PC-9 (cell line): ENCODE measurements at regions not wholly inside any gene's neighbourhood (a gene's known extent, or its start where the extent isn't known, plus 50 kb on each side); places are given as distances from the start of the nearest gene placed in this dataset.

Source experiments
- BruUV-seq: library from RNA; stranded (reverse); fragments of 400-500 nt; replicated peaks from 2 replicates; lab custom pipeline; 2021; lab: Mats Ljungman, UMichigan
- CTCF ChIA-PET: fragments of 300-600 bp; sonication (Branson Sonifier 250); formaldehyde crosslinking; loops from one replicate; lab custom pipeline; 2022; ENCODE audit warnings: antibody characterized with exemption; lab: Charles Lee
- POLR2A ChIA-PET: fragments of 300-600 bp; sonication (Branson Sonifier 250); formaldehyde crosslinking; loops from one replicate; lab custom pipeline; 2022; ENCODE audit warnings: antibody characterized with exemption; ENCODE audit not compliant: unreplicated experiment; lab: Charles Lee
- DNase-seq, 2 experiments: peaks; one replicate each; pipeline versions ENCODE4 v3.0.0 to v3.0.0-alpha.2; 2015 to 2022; ENCODE audit warnings: mixed read lengths in 1 of 2
- H2AFZ ChIP-seq: fragments of 200-600 bp; sonication (generic); 2 replicates; pipeline ENCODE4 v1.8.1; 2017; ENCODE audit warnings: antibody characterized with exemption
- H3F3A ChIP-seq: fragments of 200-600 bp; sonication (generic); 2 replicates; pipeline ENCODE4 v1.8.1; 2017; ENCODE audit warnings: antibody characterized with exemption, mild to moderate bottlenecking, low read depth; ENCODE audit not compliant: insufficient read depth
- H3K27ac ChIP-seq: fragments of 200-600 bp; sonication (generic); 2 replicates; pipeline ENCODE4 v1.6.1; 2016; ENCODE audit warnings: mixed run types
- H3K27me3 ChIP-seq: fragments of 200-600 bp; sonication (generic); 2 replicates; pipeline ENCODE4 v1.6.1; 2016; ENCODE audit warnings: low read depth, mixed run types; ENCODE audit not compliant: insufficient read depth
- H3K36me3 ChIP-seq: fragments of 200-600 bp; sonication (generic); 2 replicates; pipeline ENCODE4 v1.6.1; 2016; ENCODE audit warnings: low read depth, mixed run types
- H3K4me1 ChIP-seq: fragments of 200-600 bp; sonication (generic); replicated peaks from 2 replicates; pipeline ENCODE4 v1.6.1; 2016; ENCODE audit warnings: mixed run types; ENCODE audit not compliant: insufficient read depth
- H3K4me2 ChIP-seq: fragments of 200-600 bp; sonication (generic); 2 replicates; pipeline ENCODE4 v1.6.1; 2017; ENCODE audit warnings: mixed run types
- H3K4me3 ChIP-seq: fragments of 200-600 bp; sonication (generic); 2 replicates; pipeline ENCODE4 v1.6.1; 2016; ENCODE audit warnings: mixed run types
- H3K79me2 ChIP-seq: fragments of 200-600 bp; sonication (generic); 2 replicates; pipeline ENCODE4 v1.6.1; 2017; ENCODE audit warnings: low read depth, mixed run types
- H3K9me2 ChIP-seq: fragments of 200-600 bp; sonication (generic); 2 replicates; pipeline ENCODE4 v1.8.1; 2017; ENCODE audit warnings: mild to moderate bottlenecking; ENCODE audit not compliant: insufficient read depth
- H3K9me3 ChIP-seq: fragments of 200-600 bp; sonication (generic); 2 replicates; pipeline ENCODE4 v1.8.1; 2016; ENCODE audit warnings: low read depth; ENCODE audit not compliant: insufficient read depth
- H4K20me1 ChIP-seq: fragments of 200-600 bp; sonication (generic); 2 replicates; pipeline ENCODE4 v1.8.1; 2017; ENCODE audit not compliant: insufficient read depth
- EZH2 ChIP-seq: fragments of 200-600 bp; sonication (generic); IDR thresholded peaks from 2 replicates; pipeline ENCODE4 v1.8.0; 2017; ENCODE audit warnings: antibody characterized with exemption, low read depth
- intact Hi-C: fragments of 100-400 bp; cut with micrococcal nuclease; formaldehyde crosslinking; loops from one replicate; pipeline ENCODE4 v1.10.0; 2022; ENCODE audit not compliant: unreplicated experiment
- TF ChIP-seq, protein P1 (sequence below): fragments of 200-600 bp; sonication (generic); conservative IDR thresholded peaks from 2 replicates; pipeline ENCODE4 v1.6.1; 2017; ENCODE audit warnings: mixed run types, antibody characterized with exemption, mild to moderate bottlenecking, moderate library complexity

DNA sequence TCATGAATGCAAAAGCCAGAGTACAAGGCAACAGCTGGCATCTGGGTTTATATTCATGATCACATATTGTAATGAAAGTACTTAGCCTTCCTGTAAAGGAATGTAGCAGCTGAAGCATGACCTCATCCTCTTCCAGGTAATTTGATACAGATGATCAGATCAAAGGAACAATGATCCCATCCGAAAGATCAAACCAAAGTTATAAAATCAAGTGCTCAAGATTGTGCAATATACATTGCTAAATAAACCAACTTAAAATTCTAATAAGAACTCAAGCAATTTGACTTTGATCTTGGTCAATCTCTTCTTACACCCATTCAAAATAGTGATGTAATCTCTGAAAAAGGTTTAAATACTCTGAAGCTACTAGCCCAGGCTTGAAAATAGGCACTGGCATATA, 113.1 kb upstream of the INPP4B start:
- TF ChIP-seq, protein P1, sequence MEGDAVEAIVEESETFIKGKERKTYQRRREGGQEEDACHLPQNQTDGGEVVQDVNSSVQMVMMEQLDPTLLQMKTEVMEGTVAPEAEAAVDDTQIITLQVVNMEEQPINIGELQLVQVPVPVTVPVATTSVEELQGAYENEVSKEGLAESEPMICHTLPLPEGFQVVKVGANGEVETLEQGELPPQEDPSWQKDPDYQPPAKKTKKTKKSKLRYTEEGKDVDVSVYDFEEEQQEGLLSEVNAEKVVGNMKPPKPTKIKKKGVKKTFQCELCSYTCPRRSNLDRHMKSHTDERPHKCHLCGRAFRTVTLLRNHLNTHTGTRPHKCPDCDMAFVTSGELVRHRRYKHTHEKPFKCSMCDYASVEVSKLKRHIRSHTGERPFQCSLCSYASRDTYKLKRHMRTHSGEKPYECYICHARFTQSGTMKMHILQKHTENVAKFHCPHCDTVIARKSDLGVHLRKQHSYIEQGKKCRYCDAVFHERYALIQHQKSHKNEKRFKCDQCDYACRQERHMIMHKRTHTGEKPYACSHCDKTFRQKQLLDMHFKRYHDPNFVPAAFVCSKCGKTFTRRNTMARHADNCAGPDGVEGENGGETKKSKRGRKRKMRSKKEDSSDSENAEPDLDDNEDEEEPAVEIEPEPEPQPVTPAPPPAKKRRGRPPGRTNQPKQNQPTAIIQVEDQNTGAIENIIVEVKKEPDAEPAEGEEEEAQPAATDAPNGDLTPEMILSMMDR: no peak
- no peak for TF ChIP-seq EZH2
- no peak overlapping the region for H2AFZ ChIP-seq
- H4K20me1 ChIP-seq: no peaks in the 10 kb centered on the region
- no peak overlapping the region for H3K27ac ChIP-seq
- H3K9me2 ChIP-seq: no peaks in the 10 kb centered on the region
- H3K27me3 ChIP-seq: no peaks in the 10 kb centered on the region
- H3K9me3 ChIP-seq: no peaks in the 10 kb centered on the region
- no peaks in the 10 kb centered on the region for H3K36me3 ChIP-seq
- no peak for DNase-seq
- ChIA-PET POLR2A (no interaction called here), CTCF (no interaction called here)
- H3K4me3 ChIP-seq: no peak overlapping the region
- H3F3A ChIP-seq: no peaks in the 10 kb centered on the region
- no peak overlapping the region for H3K4me2 ChIP-seq
- H3K79me2 ChIP-seq: no peaks in the 10 kb centered on the region
- H3K4me1 ChIP-seq: no peaks in the 10 kb centered on the region
- intact Hi-C loops: no loop called here
- BruUV-seq: no TSS peak

DNA sequence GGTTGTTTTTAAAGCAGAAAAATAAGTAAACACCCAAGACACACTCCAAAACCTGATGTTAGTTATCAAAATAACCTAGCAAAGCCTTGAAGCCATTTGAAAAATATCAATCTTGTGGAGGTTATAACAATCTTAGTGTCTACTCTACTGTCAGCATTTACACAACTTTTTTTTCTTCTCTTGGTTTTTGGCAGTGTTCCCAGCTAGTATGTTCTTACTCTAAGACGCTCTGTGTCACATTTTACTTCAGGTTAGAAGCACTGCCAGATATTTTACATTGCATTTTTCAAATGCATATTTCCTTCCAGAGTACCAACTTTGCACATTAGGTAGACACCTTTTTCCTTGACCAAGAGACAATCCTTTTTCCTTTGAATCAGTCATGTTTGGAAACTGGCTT, 114.0 kb upstream of the INPP4B start:
- DNase-seq: no peak
- CTCF ChIA-PET: no interaction called here
- no peaks in the 10 kb centered on the region for H3K79me2 ChIP-seq
- intact Hi-C loops: no loop called here
- H4K20me1 ChIP-seq: no peaks in the 10 kb centered on the region
- H3K4me3 ChIP-seq: no peak overlapping the region
- TF ChIP-seq EZH2: no peak
- TF ChIP-seq, protein P1: no peak
- no peak overlapping the region for H3K27ac ChIP-seq
- H3K27me3 ChIP-seq: no peaks in the 10 kb centered on the region
- no peaks in the 10 kb centered on the region for H3K36me3 ChIP-seq
- no TSS peak for BruUV-seq
- no peaks in the 10 kb centered on the region for H3K9me2 ChIP-seq
- H2AFZ ChIP-seq: no peak overlapping the region
- H3K4me1 ChIP-seq: no peaks in the 10 kb centered on the region
- H3K4me2 ChIP-seq: no peak overlapping the region
- H3K9me3 ChIP-seq: no peaks in the 10 kb centered on the region
- POLR2A ChIA-PET: no interaction called here
- no peaks in the 10 kb centered on the region for H3F3A ChIP-seq

DNA sequence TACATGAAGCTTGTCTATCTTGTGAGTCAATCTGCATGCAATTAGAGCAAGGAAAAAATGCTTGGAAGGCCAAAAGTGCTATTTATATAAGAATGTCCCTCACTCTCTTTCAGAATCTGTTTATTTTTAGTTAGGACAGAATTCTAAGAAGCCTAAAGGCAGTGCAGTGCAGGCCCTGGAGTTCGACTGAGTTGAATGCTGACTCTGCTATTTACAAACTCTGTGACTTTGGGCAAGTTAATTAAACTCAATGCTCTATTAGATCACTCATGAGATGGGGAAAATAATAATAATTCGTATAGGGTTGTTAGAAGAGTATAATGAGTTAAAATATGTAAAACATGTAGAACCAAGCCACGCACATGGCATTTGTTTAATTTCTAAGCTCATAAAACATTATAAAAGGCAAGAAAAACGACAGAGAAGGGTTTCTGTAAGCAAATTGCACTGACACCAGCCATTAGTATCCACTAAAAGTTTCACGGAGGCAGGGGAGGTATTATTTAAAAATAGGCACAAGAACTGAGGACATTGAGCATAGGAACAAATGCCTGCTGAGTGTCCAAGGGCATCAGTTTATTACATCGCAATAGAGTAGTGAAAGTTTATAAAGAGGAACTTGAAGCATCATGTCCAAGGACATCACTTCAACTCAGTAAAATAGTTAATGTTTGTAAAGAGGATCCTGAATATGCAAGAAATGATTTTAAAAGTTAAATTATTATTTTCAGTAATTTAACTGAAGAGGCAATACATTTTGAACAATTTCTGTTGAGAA, 115.0 kb upstream of the INPP4B start:
- POLR2A ChIA-PET: no interaction called here
- no peak for DNase-seq
- no peak overlapping the region for H3K4me3 ChIP-seq
- H3K79me2 ChIP-seq: no peaks in the 10 kb centered on the region
- H3K9me2 ChIP-seq: no peaks in the 10 kb centered on the region
- no peaks in the 10 kb centered on the region for H4K20me1 ChIP-seq
- CTCF ChIA-PET: no interaction called here
- no peak overlapping the region for H3K4me2 ChIP-seq
- H3F3A ChIP-seq: no peaks in the 10 kb centered on the region
- TF ChIP-seq EZH2: no peak
- TF ChIP-seq, protein P1: no peak
- H3K9me3 ChIP-seq: no peaks in the 10 kb centered on the region
- H2AFZ ChIP-seq: no peak overlapping the region
- no peaks in the 10 kb centered on the region for H3K27me3 ChIP-seq
- H3K36me3 ChIP-seq: no peaks in the 10 kb centered on the region
- intact Hi-C loops: no loop called here
- H3K4me1 ChIP-seq: no peaks in the 10 kb centered on the region
- no peak overlapping the region for H3K27ac ChIP-seq
- no TSS peak for BruUV-seq
